ENCODE measurements at regions not wholly inside any gene's neighbourhood (a gene's known extent, or its start where the extent isn't known, plus 50 kb on each side); places are given as distances from the start of the nearest gene placed in this dataset.

GRCh38 chr16:35182943-35183550, 1723.6 kb downstream of the TP53TG3F start:
- POLR2A ChIA-PET (ENCODE audit: unreplicated experiment): no interaction called here

GRCh38 chr16:35184356-35184870, 1725.0 kb downstream of the TP53TG3F start:
- TF ChIP-seq CTCF (conservative IDR thresholded peaks at IDR 0.05; ENCODE audit: low read depth, low read length) (no peak), EZH2 (IDR thresholded peaks at IDR 0.05; ENCODE audit: low read length, unreplicated experiment) (no peak), EZH2phosphoT487 (IDR thresholded peaks at IDR 0.05; ENCODE audit: borderline replicate concordance, low read length) (no peak)
- Histone ChIP-seq H3K4me2 (ENCODE audit: low read length) (no peak overlapping the region), H2AFZ (ENCODE audit: low read length) (no peak overlapping the region), H3K4me3 (ENCODE audit: low read length) (no peak overlapping the region), H3K9me3 (ENCODE audit: low read length) (no peaks in the 10 kb centered on the region), H3K9ac (ENCODE audit: low read length) (no peak overlapping the region), H3K36me3 (ENCODE audit: low read depth, low read length) (no peaks in the 10 kb centered on the region), H3K27me3 (ENCODE audit: low read length) (no peaks in the 10 kb centered on the region), H3K4me1 (ENCODE audit: insufficient read depth, low read length) (no peaks in the 10 kb centered on the region), H3F3A (ENCODE audit: low read length, unreplicated experiment) (no peaks in the 10 kb centered on the region), H3K27ac (ENCODE audit: low read length) (no peak overlapping the region), H3K79me2 (ENCODE audit: low read length) (no peaks in the 10 kb centered on the region), H4K20me1 (ENCODE audit: low read length) (no peaks in the 10 kb centered on the region), H3K9me2 (replicated peaks; ENCODE audit: low read length) (no peaks in the 10 kb centered on the region)
- ATAC-seq: no peak
- CTCF ChIA-PET: no interaction called here
- BruUV-seq (replicated peaks): no TSS peak
- POLR2A ChIA-PET (ENCODE audit: unreplicated experiment): no interaction called here
- intact Hi-C loops (cut with micrococcal nuclease): no loop called here
- no peak for DNase-seq

More at GRCh38 chr16:35182943-35183550, 1723.6 kb downstream of the TP53TG3F start:
- no peak for ATAC-seq
- Histone ChIP-seq H3K79me2 (ENCODE audit: low read length) (no peaks in the 10 kb centered on the region), H3K27me3 (ENCODE audit: low read length) (no peaks in the 10 kb centered on the region), H3K4me1 (ENCODE audit: insufficient read depth, low read length) (no peaks in the 10 kb centered on the region), H3F3A (ENCODE audit: low read length, unreplicated experiment) (no peaks in the 10 kb centered on the region), H3K9me3 (ENCODE audit: low read length) (no peaks in the 10 kb centered on the region), H2AFZ (ENCODE audit: low read length) (no peak overlapping the region), H3K4me3 (ENCODE audit: low read length) (no peak overlapping the region), H3K9me2 (replicated peaks; ENCODE audit: low read length) (no peaks in the 10 kb centered on the region), H3K9ac (ENCODE audit: low read length) (no peak overlapping the region), H3K36me3 (ENCODE audit: low read depth, low read length) (no peaks in the 10 kb centered on the region), H3K4me2 (ENCODE audit: low read length) (no peak overlapping the region), H4K20me1 (ENCODE audit: low read length) (no peaks in the 10 kb centered on the region), H3K27ac (ENCODE audit: low read length) (no peak overlapping the region)
- BruUV-seq (replicated peaks): no TSS peak
- CTCF ChIA-PET: no interaction called here
- intact Hi-C loops (cut with micrococcal nuclease): no loop called here
- no peak for DNase-seq
- TF ChIP-seq CTCF (conservative IDR thresholded peaks at IDR 0.05; ENCODE audit: low read depth, low read length) (no peak), EZH2 (IDR thresholded peaks at IDR 0.05; ENCODE audit: low read length, unreplicated experiment) (no peak), EZH2phosphoT487 (IDR thresholded peaks at IDR 0.05; ENCODE audit: borderline replicate concordance, low read length) (no peak)

GRCh38 chr16:35185366-35186044, 1726.1 kb downstream of the TP53TG3F start:
- Histone ChIP-seq H3K9me2 (replicated peaks; ENCODE audit: low read length) (no peaks in the 10 kb centered on the region), H3K79me2 (ENCODE audit: low read length) (no peaks in the 10 kb centered on the region), H3K4me3 (ENCODE audit: low read length) (no peak overlapping the region), H3K4me2 (ENCODE audit: low read length) (no peak overlapping the region), H3K9ac (ENCODE audit: low read length) (no peak overlapping the region), H2AFZ (ENCODE audit: low read length) (no peak overlapping the region), H3K27ac (ENCODE audit: low read length) (no peak overlapping the region), H3K36me3 (ENCODE audit: low read depth, low read length) (no peaks in the 10 kb centered on the region), H3K27me3 (ENCODE audit: low read length) (no peaks in the 10 kb centered on the region), H3F3A (ENCODE audit: low read length, unreplicated experiment) (no peaks in the 10 kb centered on the region), H3K9me3 (ENCODE audit: low read length) (no peaks in the 10 kb centered on the region), H3K4me1 (ENCODE audit: insufficient read depth, low read length) (no peaks in the 10 kb centered on the region), H4K20me1 (ENCODE audit: low read length) (no peaks in the 10 kb centered on the region)
- intact Hi-C loops (cut with micrococcal nuclease): no loop called here
- no peak for DNase-seq
- ChIA-PET POLR2A (ENCODE audit: unreplicated experiment) (no interaction called here), CTCF (no interaction called here)
- TF ChIP-seq EZH2phosphoT487 (IDR thresholded peaks at IDR 0.05; ENCODE audit: borderline replicate concordance, low read length): no peak
- no peak for TF ChIP-seq EZH2 (IDR thresholded peaks at IDR 0.05; ENCODE audit: low read length, unreplicated experiment)
- no peak for TF ChIP-seq CTCF (conservative IDR thresholded peaks at IDR 0.05; ENCODE audit: low read depth, low read length)
- ATAC-seq: no peak
- BruUV-seq (replicated peaks): no TSS peak

All from PC-3 (cell line).